Smooth muscle cell (in vitro differentiated cells): ENCODE measurements at regions not wholly inside any gene's neighbourhood (a gene's known extent, or its start where the extent isn't known, plus 50 kb on each side); places are given as distances from the start of the nearest gene placed in this dataset.
A peak's percentile ranks its signal among the peaks of the same experiment; 100 is the strongest.

Experiments used
- DNase-seq: peaks from one replicate; lab custom pipeline; 2025; ENCODE audit not compliant: unreplicated experiment; lab: John Stamatoyannopoulos, UW
- H2AFZ ChIP-seq: fragments of 200-600 bp; sonication (generic); 2 replicates; pipeline ENCODE4 v1.6.0; 2016; ENCODE audit warnings: antibody characterized with exemption, low read depth, mild to moderate bottlenecking
- H3F3A ChIP-seq: fragments of 200-600 bp; sonication (generic); 2 replicates; pipeline ENCODE4 v1.6.0; 2017; ENCODE audit warnings: antibody characterized with exemption, low read depth
- H3K27ac ChIP-seq: fragments of 200-600 bp; sonication (generic); 2 replicates; pipeline ENCODE4 v1.5.1; 2016; ENCODE audit warnings: low read depth, mild to moderate bottlenecking
- H3K27me3 ChIP-seq: fragments of 200-600 bp; sonication (generic); 2 replicates; pipeline ENCODE4 v1.6.1; 2016; ENCODE audit warnings: low read depth, mild to moderate bottlenecking
- H3K36me3 ChIP-seq: fragments of 200-600 bp; sonication (generic); 2 replicates; pipeline ENCODE4 v1.5.1; 2016; ENCODE audit warnings: low read depth
- H3K4me1 ChIP-seq: fragments of 200-600 bp; sonication (generic); 2 replicates; pipeline ENCODE4 v1.5.1; 2016; ENCODE audit warnings: low read depth
- H3K4me2 ChIP-seq: fragments of 200-600 bp; sonication (generic); 2 replicates; pipeline ENCODE4 v1.6.0; 2016; ENCODE audit warnings: mild to moderate bottlenecking
- H3K4me3 ChIP-seq: fragments of 200-600 bp; sonication (generic); 2 replicates; pipeline ENCODE4 v1.5.1; 2016; ENCODE audit warnings: mild to moderate bottlenecking
- H3K79me2 ChIP-seq: fragments of 200-600 bp; sonication (generic); 2 replicates; pipeline ENCODE4 v1.6.0; 2016; ENCODE audit warnings: low read depth, mild to moderate bottlenecking
- H3K9ac ChIP-seq: fragments of 200-600 bp; sonication (generic); 2 replicates; pipeline ENCODE4 v1.6.0; 2016; ENCODE audit warnings: low read depth
- H3K9me3 ChIP-seq: fragments of 200-600 bp; sonication (generic); replicated peaks from 2 replicates; pipeline ENCODE4 v1.5.1; 2016; ENCODE audit warnings: low read depth
- H4K20me1 ChIP-seq: fragments of 200-600 bp; sonication (generic); 2 replicates; pipeline ENCODE4 v1.6.0; 2016; ENCODE audit warnings: low read depth
- WGBS: methylation state at CpG from one replicate; pipeline ENCODE4 v1.1.7; 2016; ENCODE audit warnings: low lambda C conversion rate; 5-methylcytosine and 5-hydroxymethylcytosine counted together
- TF ChIP-seq, protein P1 (sequence below): fragments of 200-600 bp; sonication (generic); IDR thresholded peaks from 2 replicates; pipeline ENCODE4 v1.5.1; 2017; ENCODE audit warnings: borderline replicate concordance, mild to moderate bottlenecking, antibody characterized with exemption; ENCODE audit not compliant: insufficient read depth, poor library complexity, severe bottlenecking

DNA sequence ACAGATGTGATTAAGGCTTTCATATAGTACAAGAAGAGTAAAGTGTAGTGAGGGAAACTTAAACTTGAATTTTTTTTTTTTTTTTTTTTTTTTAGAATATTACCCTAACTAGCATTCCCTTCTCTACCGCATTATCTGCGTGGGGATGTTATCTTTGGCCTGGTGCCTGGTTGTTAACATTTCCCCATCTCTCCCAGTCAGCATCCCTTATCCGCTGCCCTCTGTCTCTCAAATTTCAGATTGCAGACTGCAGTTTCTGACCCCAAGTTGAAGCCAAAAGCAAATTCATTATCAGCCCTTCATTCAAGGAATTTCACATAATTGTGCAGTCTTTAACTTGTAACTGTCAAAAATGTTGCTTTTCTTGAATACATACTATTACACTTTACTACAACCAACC, 353.0 kb downstream of the PLOD2 start:
- no peaks in the 10 kb centered on the region for H3K79me2 ChIP-seq
- H3K27me3 ChIP-seq, result no peaks in the 10 kb centered on the region
- H3K4me3 ChIP-seq, result no peak overlapping the region
- WGBS, result 13% methylated on average over 3 of the region's 3 CpGs
- no peaks in the 10 kb centered on the region for H3F3A ChIP-seq
- no peaks in the 10 kb centered on the region for H3K9me3 ChIP-seq
- no peaks in the 10 kb centered on the region for H3K4me1 ChIP-seq
- H3K36me3 ChIP-seq, result no peaks in the 10 kb centered on the region
- no peak overlapping the region for H2AFZ ChIP-seq
- DNase-seq, result no peak
- TF ChIP-seq, protein P1, sequence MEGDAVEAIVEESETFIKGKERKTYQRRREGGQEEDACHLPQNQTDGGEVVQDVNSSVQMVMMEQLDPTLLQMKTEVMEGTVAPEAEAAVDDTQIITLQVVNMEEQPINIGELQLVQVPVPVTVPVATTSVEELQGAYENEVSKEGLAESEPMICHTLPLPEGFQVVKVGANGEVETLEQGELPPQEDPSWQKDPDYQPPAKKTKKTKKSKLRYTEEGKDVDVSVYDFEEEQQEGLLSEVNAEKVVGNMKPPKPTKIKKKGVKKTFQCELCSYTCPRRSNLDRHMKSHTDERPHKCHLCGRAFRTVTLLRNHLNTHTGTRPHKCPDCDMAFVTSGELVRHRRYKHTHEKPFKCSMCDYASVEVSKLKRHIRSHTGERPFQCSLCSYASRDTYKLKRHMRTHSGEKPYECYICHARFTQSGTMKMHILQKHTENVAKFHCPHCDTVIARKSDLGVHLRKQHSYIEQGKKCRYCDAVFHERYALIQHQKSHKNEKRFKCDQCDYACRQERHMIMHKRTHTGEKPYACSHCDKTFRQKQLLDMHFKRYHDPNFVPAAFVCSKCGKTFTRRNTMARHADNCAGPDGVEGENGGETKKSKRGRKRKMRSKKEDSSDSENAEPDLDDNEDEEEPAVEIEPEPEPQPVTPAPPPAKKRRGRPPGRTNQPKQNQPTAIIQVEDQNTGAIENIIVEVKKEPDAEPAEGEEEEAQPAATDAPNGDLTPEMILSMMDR, result peak; percentile 22
- H3K27ac ChIP-seq, result no peak overlapping the region
- H3K4me2 ChIP-seq, result no peak overlapping the region
- H4K20me1 ChIP-seq, result no peaks in the 10 kb centered on the region
- no peak overlapping the region for H3K9ac ChIP-seq

DNA sequence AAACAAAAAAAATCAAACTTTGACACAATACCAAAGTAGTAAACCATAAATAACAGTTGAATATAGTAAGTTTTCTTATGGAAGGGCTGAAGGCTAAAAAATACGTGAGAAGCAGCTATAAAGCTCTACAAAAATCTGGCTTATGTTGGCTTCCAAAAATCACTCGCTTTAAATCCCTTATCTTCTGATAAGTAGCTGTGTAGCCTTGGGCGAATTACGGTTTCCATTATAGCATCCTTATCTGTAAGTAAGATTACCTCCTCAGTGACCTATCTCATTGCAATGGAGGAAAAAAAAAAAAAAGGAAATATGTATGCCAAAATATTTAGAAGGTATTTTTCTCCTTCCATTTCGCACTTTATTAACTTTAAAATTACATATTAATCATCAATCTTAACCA, 348.6 kb downstream of the PLOD2 start:
- H3K27ac ChIP-seq, result no peak overlapping the region
- H3F3A ChIP-seq, result no peaks in the 10 kb centered on the region
- no peak overlapping the region for H3K4me2 ChIP-seq
- TF ChIP-seq, protein P1, result no peak
- H4K20me1 ChIP-seq, result no peaks in the 10 kb centered on the region
- H3K79me2 ChIP-seq, result no peaks in the 10 kb centered on the region
- H3K4me1 ChIP-seq, result peaks cover 5% of the 10 kb centered on the region
- no peaks in the 10 kb centered on the region for H3K9me3 ChIP-seq
- no peak overlapping the region for H2AFZ ChIP-seq
- no peaks in the 10 kb centered on the region for H3K36me3 ChIP-seq
- H3K27me3 ChIP-seq, result no peaks in the 10 kb centered on the region
- 37% methylated on average over 5 of the region's 5 CpGs for WGBS
- no peak for DNase-seq
- H3K9ac ChIP-seq, result no peak overlapping the region
- H3K4me3 ChIP-seq, result no peak overlapping the region

DNA sequence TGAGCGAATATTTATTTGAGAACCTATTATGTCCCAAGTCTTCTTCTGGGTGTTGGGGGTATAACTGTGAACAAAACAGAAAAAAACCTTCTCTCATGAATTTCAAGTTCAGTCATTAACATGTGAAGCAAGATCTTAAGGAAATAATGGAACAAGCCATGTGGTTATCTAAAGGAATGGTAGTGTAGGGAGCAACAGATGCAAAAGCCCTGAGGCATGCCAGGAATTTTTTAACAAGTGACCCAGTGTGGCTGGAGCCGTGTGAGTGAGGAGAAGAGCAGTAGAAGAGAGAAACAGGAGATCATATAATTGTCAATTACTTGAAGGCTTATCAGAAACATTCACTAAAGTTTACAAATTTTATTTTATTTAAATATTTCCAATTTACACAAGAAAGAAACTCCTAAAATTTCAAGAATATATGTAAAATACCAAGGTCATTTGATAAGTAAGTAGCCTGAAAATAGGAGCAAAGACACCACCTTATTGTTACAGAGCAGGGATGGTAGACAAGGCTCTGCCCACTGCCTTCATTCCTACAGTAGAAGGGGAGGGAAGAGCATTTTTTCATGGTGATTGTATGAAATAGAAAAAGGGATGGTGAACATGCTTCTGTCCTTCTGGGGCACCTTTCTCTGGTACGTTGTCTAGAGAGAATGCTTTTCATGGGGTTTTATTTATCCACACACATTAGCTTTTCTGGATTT, 345.1 kb downstream of the PLOD2 start:
- Histone ChIP-seq H3K36me3 (no peaks in the 10 kb centered on the region), H4K20me1 (no peaks in the 10 kb centered on the region), H2AFZ (no peak overlapping the region), H3K4me3 (no peak overlapping the region), H3K4me1 (peaks cover 5% of the 10 kb centered on the region), H3K79me2 (no peaks in the 10 kb centered on the region), H3K27me3 (no peaks in the 10 kb centered on the region), H3K27ac (no peak overlapping the region), H3K9ac (no peak overlapping the region), H3F3A (no peaks in the 10 kb centered on the region), H3K9me3 (no peaks in the 10 kb centered on the region), H3K4me2 (no peak overlapping the region)
- TF ChIP-seq, protein P1, result no peak
- no peak for DNase-seq
- 45% methylated on average over 3 of the region's 3 CpGs for WGBS

DNA sequence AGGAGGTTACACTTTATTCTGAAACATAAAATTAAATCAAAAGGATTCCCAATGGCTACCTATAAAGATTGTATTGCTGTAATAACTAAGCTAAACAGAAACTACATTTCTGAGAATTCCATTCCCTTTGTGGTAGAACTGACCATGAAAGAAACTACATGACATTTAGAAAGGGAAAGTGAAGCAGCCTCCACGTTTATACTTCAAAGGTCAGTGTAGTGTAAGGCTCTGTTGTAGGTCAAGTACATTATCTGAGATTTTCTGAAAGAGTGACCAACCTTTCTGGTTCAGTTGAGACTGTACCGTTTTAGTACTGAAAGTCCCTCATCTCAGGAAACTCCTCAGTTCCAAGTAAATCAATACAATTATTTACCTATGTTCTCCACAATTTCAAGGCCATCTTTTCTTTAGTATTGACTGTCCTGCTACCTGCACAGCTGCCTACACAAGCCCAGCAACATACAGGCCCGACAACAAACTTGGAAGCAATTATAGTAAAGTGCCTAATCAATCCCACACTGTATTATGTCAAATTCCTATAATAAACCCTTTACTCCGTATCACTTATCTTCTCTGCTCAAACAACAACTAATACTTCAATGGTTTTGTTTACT, 343.0 kb downstream of the PLOD2 start:
- Histone ChIP-seq H3K9ac (no peak overlapping the region), H3K9me3 (no peaks in the 10 kb centered on the region), H3K4me2 (no peak overlapping the region), H3K4me3 (no peak overlapping the region), H2AFZ (peak overlapping the region; percentile 65), H3F3A (no peaks in the 10 kb centered on the region), H3K4me1 (peaks cover 5% of the 10 kb centered on the region), H3K36me3 (no peaks in the 10 kb centered on the region), H3K27ac (no peak overlapping the region), H3K27me3 (no peaks in the 10 kb centered on the region), H4K20me1 (no peaks in the 10 kb centered on the region), H3K79me2 (no peaks in the 10 kb centered on the region)
- 68% methylated on average over 4 of the region's 4 CpGs for WGBS
- DNase-seq, result no peak
- TF ChIP-seq, protein P1, result no peak
